ENCODE measurements at regions not wholly inside any gene's neighbourhood (a gene's known extent, or its start where the extent isn't known, plus 50 kb on each side); places are given as distances from the start of the nearest gene placed in this dataset.

DNA sequence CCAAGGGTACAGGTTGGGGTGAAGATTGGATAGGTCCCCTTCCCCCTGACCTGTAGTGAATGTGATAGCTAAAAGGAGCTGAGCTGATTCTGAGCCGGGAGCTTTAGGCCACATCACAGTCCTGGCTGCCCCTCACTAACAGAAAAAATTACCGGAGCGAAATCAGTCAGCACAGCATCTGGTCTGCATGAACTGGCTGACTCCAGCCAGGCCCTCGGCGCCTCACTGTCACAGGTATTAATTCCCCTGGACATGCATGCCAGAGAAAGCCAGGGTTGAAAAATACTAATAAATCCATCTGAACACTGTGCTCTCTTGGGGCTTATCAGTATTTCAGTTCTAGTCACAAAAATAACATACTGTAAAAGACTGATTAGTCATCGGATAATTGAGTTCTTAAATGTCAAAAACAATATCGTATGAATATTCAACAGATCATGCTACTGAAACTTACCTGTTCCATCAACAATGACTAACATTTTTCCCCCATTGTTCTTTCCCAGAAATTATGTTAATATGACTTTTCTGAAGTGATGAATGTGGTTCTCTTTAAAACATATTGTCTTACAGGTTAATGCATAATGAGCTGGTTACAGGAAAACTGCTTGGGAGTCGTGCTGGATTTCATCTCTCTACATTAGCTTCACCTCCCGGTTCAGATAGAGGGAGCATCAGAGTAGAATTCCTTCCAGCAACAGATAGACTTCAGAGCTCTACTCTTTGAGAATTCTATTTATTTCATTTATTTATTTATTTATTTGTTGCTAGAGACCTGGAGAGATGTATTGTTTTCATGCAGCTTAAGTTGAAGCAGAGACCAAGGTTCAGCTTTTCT lies 387.7 kb downstream of the NXPE2 start:
- Histone ChIP-seq H3K9me3 (replicated peaks; ENCODE audit: control insufficient read depth, insufficient read depth, low read length) (no peaks in the 10 kb centered on the region), H4K20me1 (ENCODE audit: control insufficient read depth, insufficient read depth) (no peaks in the 10 kb centered on the region), H3K79me2 (ENCODE audit: control insufficient read depth, insufficient read depth, low read length) (no peaks in the 10 kb centered on the region), H3K9ac (ENCODE audit: control insufficient read depth, insufficient read depth, low read length) (no peak overlapping the region), H3K27me3 (replicated peaks in 1 of 2; ENCODE audit: control insufficient read depth in 2 of 2, insufficient read depth in 2 of 2, low read length in 1 of 2) (no peaks in the 10 kb centered on the region; a peak in 2 of 4 replicates), H3K4me2 (ENCODE audit: control insufficient read depth, insufficient read depth) (no peak overlapping the region), H3K27ac (ENCODE audit: control insufficient read depth, insufficient read depth) (no peak overlapping the region), H3K4me1 (ENCODE audit: control insufficient read depth, insufficient read depth, low read length) (no peaks in the 10 kb centered on the region), H3K36me3 (ENCODE audit: control insufficient read depth in 2 of 2, insufficient read depth in 2 of 2, low read length in 1 of 2) (no peaks in the 10 kb centered on the region), H3K4me3 (no peak overlapping the region), H2AFZ (ENCODE audit: control insufficient read depth, low read depth, low read length) (no peak overlapping the region)
- SMC1A ChIA-PET (ENCODE audit: uncharacterized antibody, unreplicated experiment): no interaction called here
- RAD21 ChIA-PET (ENCODE audit: unreplicated experiment): no interaction called here
- no TSS peak for BruUV-seq (replicated peaks)
- in situ Hi-C loops (cut with MboI) (no loop called here), intact Hi-C loops (cut with micrococcal nuclease; ENCODE audit: unreplicated experiment) (no loop called here)
- FAIRE-seq (no peak), DNase-seq (ENCODE audit: low read depth, low spot score) (no peak), ATAC-seq (no peak)
- 42% methylated on average over 9 of the region's 9 CpGs for WGBS (ENCODE audit: insufficient coverage, insufficient replicate concordance, low lambda C conversion rate, missing lambda C conversion rate)
- CTCF ChIA-PET: no interaction called here
- TF ChIP-seq EED (IDR thresholded peaks at IDR 0.05; ENCODE audit: low read depth): no peak
- no peak for TF ChIP-seq POLR2AphosphoS2 (IDR thresholded peaks at IDR 0.05; ENCODE audit: low read depth, low read length)
- no peak for TF ChIP-seq ZNF274 (IDR thresholded peaks at IDR 0.05; ENCODE audit: insufficient read depth, insufficient read length)
- no peak for TF ChIP-seq ZBED1 (IDR thresholded peaks at IDR 0.05; ENCODE audit: borderline replicate concordance)
- TF ChIP-seq, protein P1, sequence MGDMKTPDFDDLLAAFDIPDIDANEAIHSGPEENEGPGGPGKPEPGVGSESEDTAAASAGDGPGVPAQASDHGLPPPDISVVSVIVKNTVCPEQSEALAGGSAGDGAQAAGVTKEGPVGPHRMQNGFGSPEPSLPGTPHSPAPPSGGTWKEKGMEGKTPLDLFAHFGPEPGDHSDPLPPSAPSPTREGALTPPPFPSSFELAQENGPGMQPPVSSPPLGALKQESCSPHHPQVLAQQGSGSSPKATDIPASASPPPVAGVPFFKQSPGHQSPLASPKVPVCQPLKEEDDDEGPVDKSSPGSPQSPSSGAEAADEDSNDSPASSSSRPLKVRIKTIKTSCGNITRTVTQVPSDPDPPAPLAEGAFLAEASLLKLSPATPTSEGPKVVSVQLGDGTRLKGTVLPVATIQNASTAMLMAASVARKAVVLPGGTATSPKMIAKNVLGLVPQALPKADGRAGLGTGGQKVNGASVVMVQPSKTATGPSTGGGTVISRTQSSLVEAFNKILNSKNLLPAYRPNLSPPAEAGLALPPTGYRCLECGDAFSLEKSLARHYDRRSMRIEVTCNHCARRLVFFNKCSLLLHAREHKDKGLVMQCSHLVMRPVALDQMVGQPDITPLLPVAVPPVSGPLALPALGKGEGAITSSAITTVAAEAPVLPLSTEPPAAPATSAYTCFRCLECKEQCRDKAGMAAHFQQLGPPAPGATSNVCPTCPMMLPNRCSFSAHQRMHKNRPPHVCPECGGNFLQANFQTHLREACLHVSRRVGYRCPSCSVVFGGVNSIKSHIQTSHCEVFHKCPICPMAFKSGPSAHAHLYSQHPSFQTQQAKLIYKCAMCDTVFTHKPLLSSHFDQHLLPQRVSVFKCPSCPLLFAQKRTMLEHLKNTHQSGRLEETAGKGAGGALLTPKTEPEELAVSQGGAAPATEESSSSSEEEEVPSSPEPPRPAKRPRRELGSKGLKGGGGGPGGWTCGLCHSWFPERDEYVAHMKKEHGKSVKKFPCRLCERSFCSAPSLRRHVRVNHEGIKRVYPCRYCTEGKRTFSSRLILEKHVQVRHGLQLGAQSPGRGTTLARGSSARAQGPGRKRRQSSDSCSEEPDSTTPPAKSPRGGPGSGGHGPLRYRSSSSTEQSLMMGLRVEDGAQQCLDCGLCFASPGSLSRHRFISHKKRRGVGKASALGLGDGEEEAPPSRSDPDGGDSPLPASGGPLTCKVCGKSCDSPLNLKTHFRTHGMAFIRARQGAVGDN (IDR thresholded peaks at IDR 0.05): no peak
- no peak for TF ChIP-seq ZNF622 (IDR thresholded peaks at IDR 0.05)
- TF ChIP-seq SP1 (IDR thresholded peaks at IDR 0.05; ENCODE audit: low read depth, low read length): no peak
- TF ChIP-seq PML (IDR thresholded peaks at IDR 0.05; ENCODE audit: low read length): no peak
- TF ChIP-seq ASH2L (IDR thresholded peaks at IDR 0.05; ENCODE audit: borderline replicate concordance, low read depth): no peak
- TF ChIP-seq TCF3 (IDR thresholded peaks at IDR 0.05; ENCODE audit: borderline replicate concordance, insufficient read depth, low read depth, low read length): no peak
- TF ChIP-seq, protein P2, sequence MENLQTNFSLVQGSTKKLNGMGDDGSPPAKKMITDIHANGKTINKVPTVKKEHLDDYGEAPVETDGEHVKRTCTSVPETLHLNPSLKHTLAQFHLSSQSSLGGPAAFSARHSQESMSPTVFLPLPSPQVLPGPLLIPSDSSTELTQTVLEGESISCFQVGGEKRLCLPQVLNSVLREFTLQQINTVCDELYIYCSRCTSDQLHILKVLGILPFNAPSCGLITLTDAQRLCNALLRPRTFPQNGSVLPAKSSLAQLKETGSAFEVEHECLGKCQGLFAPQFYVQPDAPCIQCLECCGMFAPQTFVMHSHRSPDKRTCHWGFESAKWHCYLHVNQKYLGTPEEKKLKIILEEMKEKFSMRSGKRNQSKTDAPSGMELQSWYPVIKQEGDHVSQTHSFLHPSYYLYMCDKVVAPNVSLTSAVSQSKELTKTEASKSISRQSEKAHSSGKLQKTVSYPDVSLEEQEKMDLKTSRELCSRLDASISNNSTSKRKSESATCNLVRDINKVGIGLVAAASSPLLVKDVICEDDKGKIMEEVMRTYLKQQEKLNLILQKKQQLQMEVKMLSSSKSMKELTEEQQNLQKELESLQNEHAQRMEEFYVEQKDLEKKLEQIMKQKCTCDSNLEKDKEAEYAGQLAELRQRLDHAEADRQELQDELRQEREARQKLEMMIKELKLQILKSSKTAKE (IDR thresholded peaks at IDR 0.05; ENCODE audit: low read depth, poor library complexity, severe bottlenecking): no peak
- no peak for TF ChIP-seq FOXM1 (IDR thresholded peaks at IDR 0.05; ENCODE audit: low read depth, low read length)
- TF ChIP-seq NFYA (IDR thresholded peaks at IDR 0.05; ENCODE audit: borderline replicate concordance, low read depth, low read length): no peak
- TF ChIP-seq PAX5 (IDR thresholded peaks at IDR 0.05; ENCODE audit: borderline replicate concordance, low read depth, low read length): no peak
- TF ChIP-seq, protein P3, sequence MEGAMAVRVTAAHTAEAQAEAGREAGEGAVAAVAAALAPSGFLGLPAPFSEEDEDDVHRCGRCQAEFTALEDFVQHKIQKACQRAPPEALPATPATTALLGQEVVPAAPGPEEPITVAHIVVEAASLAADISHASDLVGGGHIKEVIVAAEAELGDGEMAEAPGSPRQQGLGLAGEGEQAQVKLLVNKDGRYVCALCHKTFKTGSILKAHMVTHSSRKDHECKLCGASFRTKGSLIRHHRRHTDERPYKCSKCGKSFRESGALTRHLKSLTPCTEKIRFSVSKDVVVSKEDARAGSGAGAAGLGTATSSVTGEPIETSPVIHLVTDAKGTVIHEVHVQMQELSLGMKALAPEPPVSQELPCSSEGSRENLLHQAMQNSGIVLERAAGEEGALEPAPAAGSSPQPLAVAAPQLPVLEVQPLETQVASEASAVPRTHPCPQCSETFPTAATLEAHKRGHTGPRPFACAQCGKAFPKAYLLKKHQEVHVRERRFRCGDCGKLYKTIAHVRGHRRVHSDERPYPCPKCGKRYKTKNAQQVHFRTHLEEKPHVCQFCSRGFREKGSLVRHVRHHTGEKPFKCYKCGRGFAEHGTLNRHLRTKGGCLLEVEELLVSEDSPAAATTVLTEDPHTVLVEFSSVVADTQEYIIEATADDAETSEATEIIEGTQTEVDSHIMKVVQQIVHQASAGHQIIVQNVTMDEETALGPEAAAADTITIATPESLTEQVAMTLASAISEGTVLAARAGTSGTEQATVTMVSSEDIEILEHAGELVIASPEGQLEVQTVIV (IDR thresholded peaks at IDR 0.05; ENCODE audit: borderline replicate concordance, partially characterized antibody): no peak
- no peak for TF ChIP-seq KDM1A (IDR thresholded peaks at IDR 0.05; ENCODE audit: borderline replicate concordance)
- POLR2A ChIA-PET: no interaction called here

All from GM12878 (cell line).